DND-41 (cell line): ENCODE measurements at regions not wholly inside any gene's neighbourhood (a gene's known extent, or its start where the extent isn't known, plus 50 kb on each side); places are given as distances from the start of the nearest gene placed in this dataset.

Experiments used
- ATAC-seq: fragments of 200-7000 bp; cut with Tn5 transposase; 3 replicates; pipeline ENCODE4 v1.9.1; 2021; ENCODE audit warnings: low read depth; ENCODE audit not compliant: insufficient read depth
- DNase-seq: peaks from one replicate; pipeline ENCODE4 v3.0.0-alpha.2; 2020
- H2AFZ ChIP-seq: 2 replicates; pipeline ENCODE4 v1.6.0; 2012; ENCODE audit warnings: low read depth, low read length
- H3K27ac ChIP-seq: 2 replicates; pipeline ENCODE4 v1.5.1; 2012; ENCODE audit warnings: low read length, inconsistent platforms
- H3K27me3 ChIP-seq: fragments of 200-600 bp; sonication (generic); 2 replicates; pipeline ENCODE4 v1.6.0; 2012; ENCODE audit warnings: low read length, mild to moderate bottlenecking, inconsistent platforms; ENCODE audit not compliant: insufficient read depth, poor library complexity
- H3K36me3 ChIP-seq: 2 replicates; pipeline ENCODE4 v1.5.1; 2012; ENCODE audit warnings: low read length, inconsistent platforms; ENCODE audit not compliant: insufficient read depth
- H3K4me1 ChIP-seq: 2 replicates; pipeline ENCODE4 v1.5.1; 2012; ENCODE audit warnings: mild to moderate bottlenecking, low read length; ENCODE audit not compliant: insufficient read depth
- H3K4me2 ChIP-seq: 2 replicates; pipeline ENCODE4 v1.6.0; 2012; ENCODE audit warnings: mild to moderate bottlenecking, moderate library complexity, low read length, inconsistent platforms; ENCODE audit not compliant: insufficient read depth
- H3K4me3 ChIP-seq, 2 experiments: fragments of 200-600 bp in 1 of 2; shearing (Covaris generic) in 1 of 2; 2 replicates each; pipeline ENCODE4 v1.5.1; 2012 to 2016; ENCODE audit warnings: inconsistent platforms in 2 of 2, low read length in 2 of 2, mild to moderate bottlenecking in 2 of 2, low read depth in 1 of 2, moderate library complexity in 1 of 2
- H3K79me2 ChIP-seq: 2 replicates; pipeline ENCODE4 v1.6.0; 2012; ENCODE audit warnings: low read length, inconsistent platforms; ENCODE audit not compliant: insufficient read depth
- H3K9ac ChIP-seq: 2 replicates; pipeline ENCODE4 v1.6.0; 2012; ENCODE audit warnings: low read depth, mild to moderate bottlenecking, inconsistent platforms, low read length, moderate library complexity
- H3K9me3 ChIP-seq: 2 replicates; pipeline ENCODE4 v1.5.1; 2012; ENCODE audit warnings: low read length, moderate library complexity, mild to moderate bottlenecking, inconsistent platforms; ENCODE audit not compliant: insufficient read depth, severe bottlenecking
- H4K20me1 ChIP-seq: 2 replicates; pipeline ENCODE4 v1.6.0; 2012; ENCODE audit warnings: low read length; ENCODE audit not compliant: insufficient read depth
- EZH2 ChIP-seq: IDR thresholded peaks from 3 replicates; pipeline ENCODE4 v1.6.1; 2012; ENCODE audit warnings: borderline replicate concordance, low read depth, mild to moderate bottlenecking, moderate library complexity, low read length, inconsistent platforms; ENCODE audit not compliant: severe bottlenecking
- TF ChIP-seq, protein P1 (sequence below): IDR thresholded peaks from 2 replicates; pipeline ENCODE4 v1.5.1; 2012; ENCODE audit warnings: borderline replicate concordance, low read length, moderate library complexity, mild to moderate bottlenecking; ENCODE audit not compliant: poor library complexity, severe bottlenecking; ENCODE audit errors: extremely low read depth

DNA sequence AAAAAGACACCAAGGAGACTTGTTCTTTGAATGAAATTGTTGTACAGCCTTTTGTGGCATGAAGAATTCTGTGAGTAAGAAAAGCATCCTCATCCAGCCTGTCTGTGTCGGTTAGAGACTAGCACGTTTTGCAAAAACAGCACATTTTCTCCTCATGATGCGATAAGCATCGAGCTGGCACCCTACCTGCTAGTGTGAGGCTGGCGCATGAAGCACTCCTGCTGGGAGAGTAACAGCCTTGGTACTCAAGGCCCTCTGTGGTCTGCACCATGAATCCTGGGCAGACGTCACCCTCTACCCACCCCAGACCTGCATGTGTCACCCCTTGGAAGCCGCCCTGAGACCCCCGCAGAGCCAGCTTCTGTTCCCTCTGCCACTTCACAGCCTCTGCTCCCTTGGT, 92.6 kb upstream of the TMEM132E start:
- Histone ChIP-seq H3K4me3 (no peak overlapping the region), H3K27ac (no peak overlapping the region), H3K9ac (no peak overlapping the region), H4K20me1 (no peaks in the 10 kb centered on the region), H3K79me2 (no peaks in the 10 kb centered on the region), H3K4me1 (no peaks in the 10 kb centered on the region), H3K4me2 (no peak overlapping the region), H2AFZ (no peak overlapping the region), H3K36me3 (no peaks in the 10 kb centered on the region), H3K9me3 (no peaks in the 10 kb centered on the region), H3K27me3 (peaks cover 3% of the 10 kb centered on the region)
- DNase-seq (no peak), ATAC-seq (no peak)
- no peak for TF ChIP-seq EZH2
- TF ChIP-seq, protein P1, sequence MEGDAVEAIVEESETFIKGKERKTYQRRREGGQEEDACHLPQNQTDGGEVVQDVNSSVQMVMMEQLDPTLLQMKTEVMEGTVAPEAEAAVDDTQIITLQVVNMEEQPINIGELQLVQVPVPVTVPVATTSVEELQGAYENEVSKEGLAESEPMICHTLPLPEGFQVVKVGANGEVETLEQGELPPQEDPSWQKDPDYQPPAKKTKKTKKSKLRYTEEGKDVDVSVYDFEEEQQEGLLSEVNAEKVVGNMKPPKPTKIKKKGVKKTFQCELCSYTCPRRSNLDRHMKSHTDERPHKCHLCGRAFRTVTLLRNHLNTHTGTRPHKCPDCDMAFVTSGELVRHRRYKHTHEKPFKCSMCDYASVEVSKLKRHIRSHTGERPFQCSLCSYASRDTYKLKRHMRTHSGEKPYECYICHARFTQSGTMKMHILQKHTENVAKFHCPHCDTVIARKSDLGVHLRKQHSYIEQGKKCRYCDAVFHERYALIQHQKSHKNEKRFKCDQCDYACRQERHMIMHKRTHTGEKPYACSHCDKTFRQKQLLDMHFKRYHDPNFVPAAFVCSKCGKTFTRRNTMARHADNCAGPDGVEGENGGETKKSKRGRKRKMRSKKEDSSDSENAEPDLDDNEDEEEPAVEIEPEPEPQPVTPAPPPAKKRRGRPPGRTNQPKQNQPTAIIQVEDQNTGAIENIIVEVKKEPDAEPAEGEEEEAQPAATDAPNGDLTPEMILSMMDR = no peak

DNA sequence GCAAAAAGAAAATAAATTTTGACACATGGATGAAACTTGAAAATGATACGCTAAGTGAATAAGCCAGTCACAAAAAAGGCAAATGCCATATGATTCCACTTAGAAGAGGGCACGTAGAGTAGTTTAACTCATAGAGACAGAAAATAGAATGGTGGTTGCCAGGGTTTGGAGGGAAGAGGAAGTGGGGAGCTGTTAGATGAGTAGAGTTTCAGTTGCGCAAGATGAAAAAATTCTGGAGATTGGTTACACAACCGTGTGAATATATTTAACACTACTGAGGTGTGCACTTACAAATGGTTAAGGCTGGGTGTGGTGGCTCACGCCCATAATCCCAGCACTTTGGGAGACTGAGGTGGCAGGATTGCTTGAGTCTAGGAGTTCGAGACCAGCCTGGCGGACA, 93.4 kb upstream of the TMEM132E start:
- no peak overlapping the region for H3K9ac ChIP-seq
- H3K27me3 ChIP-seq = peaks cover 3% of the 10 kb centered on the region
- H3K4me1 ChIP-seq = no peaks in the 10 kb centered on the region
- no peak overlapping the region for H3K4me2 ChIP-seq
- DNase-seq = no peak
- ATAC-seq = no peak
- no peak for TF ChIP-seq EZH2
- TF ChIP-seq, protein P1 = no peak
- H3K27ac ChIP-seq = no peak overlapping the region
- H2AFZ ChIP-seq = no peak overlapping the region
- H3K79me2 ChIP-seq = no peaks in the 10 kb centered on the region
- no peaks in the 10 kb centered on the region for H3K9me3 ChIP-seq
- H3K36me3 ChIP-seq = no peaks in the 10 kb centered on the region
- no peak overlapping the region for H3K4me3 ChIP-seq
- no peaks in the 10 kb centered on the region for H4K20me1 ChIP-seq

DNA sequence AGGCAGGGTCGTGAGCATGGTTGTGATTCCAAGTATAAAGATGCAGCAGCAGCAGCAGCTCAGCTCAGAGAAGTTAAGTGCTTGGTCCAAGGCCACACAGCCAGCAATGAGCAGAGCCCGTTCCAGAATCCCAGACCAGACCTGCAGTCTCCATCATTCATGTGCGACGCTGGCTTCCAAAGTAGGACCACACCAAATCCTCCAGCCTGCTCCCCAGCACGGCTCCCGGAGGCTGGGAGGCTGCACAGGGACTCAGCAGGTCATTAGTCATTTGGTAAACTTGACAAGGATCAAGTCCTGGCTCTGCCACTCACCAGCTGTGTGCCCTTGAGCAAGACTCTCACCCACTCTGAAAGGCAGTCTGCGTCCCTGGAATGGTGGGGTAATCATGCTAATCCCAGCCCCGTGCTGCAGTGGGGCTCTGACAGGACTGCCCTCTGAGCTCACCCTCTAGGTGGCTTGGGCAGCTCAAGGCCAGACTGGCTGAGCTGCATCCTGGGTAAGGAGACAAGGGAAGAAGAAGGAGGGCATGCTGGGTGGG, 95.1 kb upstream of the TMEM132E start:
- H3K27ac ChIP-seq = no peak overlapping the region
- no peaks in the 10 kb centered on the region for H3K79me2 ChIP-seq
- H3K36me3 ChIP-seq = no peaks in the 10 kb centered on the region
- TF ChIP-seq EZH2 = no peak
- no peaks in the 10 kb centered on the region for H3K9me3 ChIP-seq
- ATAC-seq (no peak), DNase-seq (no peak)
- no peaks in the 10 kb centered on the region for H4K20me1 ChIP-seq
- no peak overlapping the region for H3K4me2 ChIP-seq
- no peaks in the 10 kb centered on the region for H3K4me1 ChIP-seq
- H3K27me3 ChIP-seq = peaks cover 3% of the 10 kb centered on the region
- H3K9ac ChIP-seq = no peak overlapping the region
- no peak overlapping the region for H2AFZ ChIP-seq
- no peak overlapping the region for H3K4me3 ChIP-seq

DNA sequence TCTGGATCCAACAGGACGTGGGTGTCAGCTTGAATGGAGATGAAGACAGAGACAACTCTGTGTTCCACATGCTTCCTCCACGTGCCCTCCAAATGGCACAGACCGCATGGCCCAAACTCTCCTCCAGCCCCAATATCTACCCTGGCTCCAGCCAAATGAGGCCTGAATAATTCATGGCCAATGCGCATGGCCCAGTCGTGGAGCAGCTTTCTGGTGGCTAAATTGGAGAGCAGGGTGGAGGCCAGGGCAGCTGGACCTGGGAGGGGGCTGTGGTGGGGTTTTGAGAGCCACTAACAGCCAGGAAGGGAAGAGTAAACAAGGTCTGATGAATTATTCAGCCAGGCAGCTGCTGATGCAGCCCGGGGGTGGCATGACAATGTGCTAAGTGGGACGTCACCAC, 96.7 kb upstream of the TMEM132E start:
- Histone ChIP-seq H3K27ac (no peak overlapping the region), H3K27me3 (peaks cover 3% of the 10 kb centered on the region), H3K4me3 (no peak overlapping the region), H3K79me2 (no peaks in the 10 kb centered on the region), H3K4me1 (no peaks in the 10 kb centered on the region), H3K9ac (no peak overlapping the region), H3K9me3 (no peaks in the 10 kb centered on the region), H3K36me3 (no peaks in the 10 kb centered on the region), H2AFZ (no peak overlapping the region), H4K20me1 (no peaks in the 10 kb centered on the region), H3K4me2 (no peak overlapping the region)
- no peak for DNase-seq
- no peak for ATAC-seq
- TF ChIP-seq, protein P1 = no peak
- no peak for TF ChIP-seq EZH2
